PFSK-1 (cell line): ENCODE measurements at regions not wholly inside any gene's neighbourhood (a gene's known extent, or its start where the extent isn't known, plus 50 kb on each side); places are given as distances from the start of the nearest gene placed in this dataset.

Source experiments
- FOXP2 ChIP-seq: optimal IDR thresholded peaks from 2 replicates; pipeline ENCODE3; 2011; ENCODE audit warnings: borderline replicate concordance, control low read depth, inconsistent platforms; ENCODE audit not compliant: insufficient read depth; ENCODE audit errors: extremely low read length, extremely low read depth
- POLR2AphosphoS5 ChIP-seq: IDR thresholded peaks from 2 replicates; pipeline ENCODE4 v1.6.1; 2012; ENCODE audit warnings: low read depth, mild to moderate bottlenecking, control low read depth, low read length, moderate library complexity
- REST ChIP-seq, 2 experiments: IDR thresholded peaks; 2 replicates each; pipeline versions ENCODE4 v1.6.1 to v1.8.0; 2011 to 2012; ENCODE audit warnings: low read depth in 2 of 2, low read length in 2 of 2, control low read depth in 1 of 2, inconsistent platforms in 1 of 2, mild to moderate bottlenecking in 1 of 2, moderate library complexity in 1 of 2; ENCODE audit not compliant: insufficient read depth in 1 of 2
- SIN3A ChIP-seq: IDR thresholded peaks from 2 replicates; pipeline ENCODE4 v1.6.1; 2012; ENCODE audit warnings: mild to moderate bottlenecking, low read length, moderate library complexity, borderline replicate concordance; ENCODE audit not compliant: insufficient read depth
- TAF1 ChIP-seq: IDR thresholded peaks from 2 replicates; pipeline ENCODE4 v1.6.1; 2012; ENCODE audit warnings: low read length, control low read depth, borderline replicate concordance; ENCODE audit not compliant: insufficient read depth

- no peak for TF ChIP-seq POLR2AphosphoS5
- no peak for TF ChIP-seq REST (IDR thresholded peaks at IDR 0.05; ENCODE audit: insufficient read depth in 1 of 2, low read depth in 2 of 2, low read length in 2 of 2)
- TF ChIP-seq SIN3A, result no peak
- TF ChIP-seq TAF1, result no peak
- TF ChIP-seq FOXP2, result no peak
These were observed 758.5 kb upstream of the CTNND2 start for GRCh38 chr5:12662545-12663314.
